IPS-20b (cell line): ENCODE measurements at regions not wholly inside any gene's neighbourhood (a gene's known extent, or its start where the extent isn't known, plus 50 kb on each side); places are given as distances from the start of the nearest gene placed in this dataset.

Experiments
- H3K27ac ChIP-seq: one replicate; pipeline ENCODE4 v1.5.1; 2013; ENCODE audit warnings: low read length
- H3K27me3 ChIP-seq: 2 replicates; pipeline ENCODE4 v1.6.1; 2013; ENCODE audit warnings: mild to moderate bottlenecking, low read length, inconsistent platforms; ENCODE audit not compliant: insufficient read depth
- H3K36me3 ChIP-seq: 2 replicates; pipeline ENCODE4 v1.6.1; 2013; ENCODE audit warnings: low read depth, mild to moderate bottlenecking, inconsistent platforms, low read length, moderate library complexity; ENCODE audit not compliant: insufficient read depth
- H3K4me1 ChIP-seq: 2 replicates; pipeline ENCODE4 v1.6.1; 2013; ENCODE audit warnings: mild to moderate bottlenecking, control low read depth, inconsistent platforms, low read length, moderate library complexity; ENCODE audit not compliant: insufficient read depth
- H3K4me3 ChIP-seq: 2 replicates; pipeline ENCODE4 v1.5.1; 2013; ENCODE audit warnings: mild to moderate bottlenecking, low read length, inconsistent platforms
- H3K9ac ChIP-seq: 2 replicates; pipeline ENCODE4 v1.6.1; 2013; ENCODE audit warnings: low read depth, mild to moderate bottlenecking, inconsistent platforms, low read length, moderate library complexity
- H3K9me3 ChIP-seq: 2 replicates; pipeline ENCODE4 v1.6.1; 2013; ENCODE audit warnings: mild to moderate bottlenecking, low read depth, low read length, inconsistent platforms; ENCODE audit not compliant: insufficient read depth

GRCh38 chr14:83463500-83464098 lies 1929.9 kb upstream of the SEL1L start:
- Histone ChIP-seq H3K9me3 (peaks cover 17% of the 10 kb centered on the region), H3K9ac (no peak overlapping the region), H3K4me3 (no peak overlapping the region), H3K27ac (no peak overlapping the region), H3K36me3 (no peaks in the 10 kb centered on the region), H3K27me3 (no peaks in the 10 kb centered on the region), H3K4me1 (no peaks in the 10 kb centered on the region)

GRCh38 chr14:83467811-83468210 lies 1934.2 kb upstream of the SEL1L start:
- Histone ChIP-seq H3K4me1 (no peaks in the 10 kb centered on the region), H3K27ac (no peak overlapping the region), H3K27me3 (no peaks in the 10 kb centered on the region), H3K9me3 (no peaks in the 10 kb centered on the region), H3K4me3 (no peak overlapping the region), H3K36me3 (no peaks in the 10 kb centered on the region), H3K9ac (no peak overlapping the region)

GRCh38 chr14:83470466-83470865 lies 1936.8 kb upstream of the SEL1L start:
- H3K4me1 ChIP-seq: no peaks in the 10 kb centered on the region
- no peak overlapping the region for H3K27ac ChIP-seq
- H3K9ac ChIP-seq: no peak overlapping the region
- H3K9me3 ChIP-seq: no peaks in the 10 kb centered on the region
- H3K27me3 ChIP-seq: no peaks in the 10 kb centered on the region
- no peak overlapping the region for H3K4me3 ChIP-seq
- H3K36me3 ChIP-seq: no peaks in the 10 kb centered on the region

- Histone ChIP-seq H3K9me3 (no peaks in the 10 kb centered on the region), H3K4me3 (no peak overlapping the region), H3K9ac (no peak overlapping the region), H3K27me3 (no peaks in the 10 kb centered on the region), H3K27ac (no peak overlapping the region), H3K36me3 (no peaks in the 10 kb centered on the region), H3K4me1 (no peaks in the 10 kb centered on the region)
These were observed 1937.5 kb upstream of the SEL1L start for GRCh38 chr14:83470959-83471695.

GRCh38 chr14:83473416-83474235 lies 1940.0 kb upstream of the SEL1L start:
- Histone ChIP-seq H3K27ac (no peak overlapping the region), H3K36me3 (no peaks in the 10 kb centered on the region), H3K9me3 (no peaks in the 10 kb centered on the region), H3K9ac (no peak overlapping the region), H3K27me3 (no peaks in the 10 kb centered on the region), H3K4me3 (no peak overlapping the region), H3K4me1 (no peaks in the 10 kb centered on the region)

GRCh38 chr14:83478741-83479140 lies 1945.1 kb upstream of the SEL1L start:
- Histone ChIP-seq H3K4me3 (no peak overlapping the region), H3K27me3 (no peaks in the 10 kb centered on the region), H3K36me3 (no peaks in the 10 kb centered on the region), H3K9me3 (no peaks in the 10 kb centered on the region), H3K9ac (no peak overlapping the region), H3K27ac (no peak overlapping the region), H3K4me1 (no peaks in the 10 kb centered on the region)

GRCh38 chr14:83483063-83483462 lies 1949.4 kb upstream of the SEL1L start:
- Histone ChIP-seq H3K27ac (no peak overlapping the region), H3K4me1 (no peaks in the 10 kb centered on the region), H3K27me3 (no peaks in the 10 kb centered on the region), H3K4me3 (no peak overlapping the region), H3K36me3 (no peaks in the 10 kb centered on the region), H3K9me3 (no peaks in the 10 kb centered on the region), H3K9ac (no peak overlapping the region)

GRCh38 chr14:83485591-83485990 lies 1951.9 kb upstream of the SEL1L start:
- no peaks in the 10 kb centered on the region for H3K4me1 ChIP-seq
- H3K4me3 ChIP-seq: no peak overlapping the region
- no peaks in the 10 kb centered on the region for H3K9me3 ChIP-seq
- no peaks in the 10 kb centered on the region for H3K27me3 ChIP-seq
- H3K9ac ChIP-seq: no peak overlapping the region
- H3K27ac ChIP-seq: no peak overlapping the region
- H3K36me3 ChIP-seq: no peaks in the 10 kb centered on the region

GRCh38 chr14:83491091-83491490 lies 1957.4 kb upstream of the SEL1L start:
- H3K27ac ChIP-seq: no peak overlapping the region
- no peaks in the 10 kb centered on the region for H3K27me3 ChIP-seq
- no peaks in the 10 kb centered on the region for H3K9me3 ChIP-seq
- no peaks in the 10 kb centered on the region for H3K36me3 ChIP-seq
- H3K9ac ChIP-seq: no peak overlapping the region
- no peak overlapping the region for H3K4me3 ChIP-seq
- no peaks in the 10 kb centered on the region for H3K4me1 ChIP-seq

GRCh38 chr14:83520837-83521236 lies 1987.2 kb upstream of the SEL1L start:
- Histone ChIP-seq H3K36me3 (no peaks in the 10 kb centered on the region), H3K9me3 (no peaks in the 10 kb centered on the region), H3K27ac (no peak overlapping the region), H3K4me3 (no peak overlapping the region), H3K9ac (no peak overlapping the region), H3K4me1 (no peaks in the 10 kb centered on the region), H3K27me3 (no peaks in the 10 kb centered on the region)

- no peaks in the 10 kb centered on the region for H3K4me1 ChIP-seq
- H3K4me3 ChIP-seq: no peak overlapping the region
- H3K27me3 ChIP-seq: no peaks in the 10 kb centered on the region
- H3K36me3 ChIP-seq: no peaks in the 10 kb centered on the region
- no peak overlapping the region for H3K9ac ChIP-seq
- H3K9me3 ChIP-seq: no peaks in the 10 kb centered on the region
- no peak overlapping the region for H3K27ac ChIP-seq
These were observed 1995.9 kb upstream of the SEL1L start for GRCh38 chr14:83529531-83529930.

GRCh38 chr14:83533734-83534133 lies 1996.2 kb upstream of the FLRT2 start:
- Histone ChIP-seq H3K4me3 (no peak overlapping the region), H3K27me3 (no peaks in the 10 kb centered on the region), H3K27ac (no peak overlapping the region), H3K9me3 (no peaks in the 10 kb centered on the region), H3K36me3 (no peaks in the 10 kb centered on the region), H3K4me1 (no peaks in the 10 kb centered on the region), H3K9ac (no peak overlapping the region)
